HG02678 (cell line): ENCODE measurements at regions not wholly inside any gene's neighbourhood (a gene's known extent, or its start where the extent isn't known, plus 50 kb on each side); places are given as distances from the start of the nearest gene placed in this dataset.

Experiments
- ATAC-seq: cut with Tn5 transposase; IDR thresholded peaks from one replicate; pipeline ENCODE4 v1.9.1; 2021; ENCODE audit warnings: mild to moderate bottlenecking, moderate library complexity; ENCODE audit not compliant: unreplicated experiment

- no peak for ATAC-seq
These were observed 110.2 kb upstream of the HNRNPU start for GRCh38 chr1:244974550-244974949.

GRCh38 chr1:244974106-244974505 is 109.8 kb upstream of the HNRNPU start:
- no peak for ATAC-seq

DNA sequence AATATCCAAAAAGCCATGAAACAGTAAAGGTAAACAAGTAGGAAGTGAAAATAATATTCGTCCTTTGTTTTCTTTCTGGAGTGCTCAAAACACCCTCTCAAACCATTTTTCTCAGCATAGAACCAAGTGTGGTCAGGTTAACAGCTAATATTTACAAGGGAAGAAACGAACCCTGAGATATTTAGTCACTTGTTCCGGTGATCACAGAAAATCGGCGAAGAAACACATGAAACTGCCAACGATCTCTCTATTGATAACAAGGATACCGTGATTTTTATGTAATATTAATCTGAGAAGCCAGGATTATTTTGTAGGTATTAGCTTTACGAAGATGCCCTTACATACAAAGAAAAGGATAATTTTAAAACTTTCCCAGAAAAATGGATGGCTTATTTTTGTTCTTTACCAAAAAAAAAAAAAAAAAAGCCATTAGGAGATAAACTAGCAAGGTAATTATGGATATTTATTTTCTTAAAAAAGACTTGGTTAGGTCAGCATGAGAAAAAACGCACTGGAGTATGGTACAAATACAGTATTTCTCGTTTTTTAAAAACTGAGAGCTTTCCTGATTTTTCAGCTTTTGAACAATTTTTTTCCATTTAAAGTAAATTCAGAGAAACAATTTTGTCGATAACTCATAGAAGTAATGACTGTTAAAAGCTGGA is 107.3 kb upstream of the HNRNPU start:
- no peak for ATAC-seq

- peak; percentile 73 for ATAC-seq
These were observed 106.6 kb upstream of the HNRNPU start for GRCh38 chr1:244970744-244971551.

DNA sequence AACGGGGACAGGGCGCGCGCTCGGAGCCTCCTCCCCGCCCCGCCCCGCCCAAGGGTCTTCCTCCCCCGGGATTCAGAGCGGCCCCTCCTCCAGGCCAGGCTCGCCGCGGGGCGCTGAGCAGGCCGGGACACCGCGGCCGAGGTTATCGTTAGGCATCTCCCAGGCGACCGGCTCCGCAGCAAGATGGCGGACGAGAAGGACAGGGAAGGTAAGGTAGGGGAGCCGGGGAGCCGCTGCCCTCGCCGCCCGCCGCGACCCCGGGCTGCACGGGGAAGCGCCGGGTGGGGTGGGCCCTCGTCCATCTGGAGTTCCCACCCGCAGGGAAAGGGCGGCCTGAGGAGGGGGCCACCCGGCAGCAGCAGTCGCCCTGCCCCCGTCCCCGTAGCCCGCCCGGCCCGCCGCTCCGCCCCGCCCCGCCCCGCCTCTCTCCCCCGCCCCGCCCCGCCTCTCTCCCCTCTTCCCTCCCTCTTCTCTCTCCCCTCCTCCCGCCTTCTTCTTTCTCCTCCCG is 105.9 kb upstream of the HNRNPU start:
- ATAC-seq: peak; percentile 60

DNA sequence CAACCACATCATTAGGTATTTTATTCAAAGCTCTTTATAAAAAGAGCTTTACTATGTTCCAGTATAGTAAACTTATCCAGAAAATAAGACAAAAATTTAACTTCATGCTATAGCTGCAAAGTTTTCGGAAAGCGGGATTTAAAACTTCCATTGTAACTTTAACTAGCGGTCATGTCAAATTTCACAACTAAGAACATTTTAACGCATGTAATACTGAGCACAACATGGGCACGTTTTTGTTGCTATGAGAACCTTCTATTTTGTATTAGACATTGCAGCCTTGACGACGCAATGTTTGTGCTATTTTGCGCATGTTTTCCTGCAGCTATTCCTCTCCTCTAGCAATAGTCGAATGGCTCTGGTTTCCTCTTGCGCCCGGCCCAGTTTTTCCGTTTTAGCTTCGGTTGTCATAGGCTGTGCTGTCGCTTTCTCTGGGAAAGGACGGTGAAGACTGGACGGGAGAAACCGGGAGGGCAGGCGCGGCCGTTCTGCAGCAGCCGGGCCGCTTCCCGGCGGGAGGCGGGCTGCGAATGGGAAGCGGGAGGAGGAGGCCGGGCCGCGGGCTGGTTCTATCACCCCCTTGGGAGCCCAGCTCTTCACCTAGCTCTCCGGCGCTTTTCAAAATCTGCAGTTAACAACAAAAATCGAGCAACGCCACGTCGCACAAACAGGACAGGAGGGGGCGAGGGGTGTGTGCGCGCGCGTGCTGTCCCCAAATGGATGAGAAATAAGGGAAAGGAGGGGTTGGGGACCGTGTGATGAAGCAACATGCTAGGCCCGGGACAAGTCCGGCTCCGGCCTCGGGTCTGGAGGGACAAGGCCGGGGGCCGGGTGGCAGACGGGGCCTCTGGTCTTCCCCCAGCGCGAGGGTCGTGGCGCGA is 105.3 kb upstream of the HNRNPU start:
- peak; percentile 17 for ATAC-seq

DNA sequence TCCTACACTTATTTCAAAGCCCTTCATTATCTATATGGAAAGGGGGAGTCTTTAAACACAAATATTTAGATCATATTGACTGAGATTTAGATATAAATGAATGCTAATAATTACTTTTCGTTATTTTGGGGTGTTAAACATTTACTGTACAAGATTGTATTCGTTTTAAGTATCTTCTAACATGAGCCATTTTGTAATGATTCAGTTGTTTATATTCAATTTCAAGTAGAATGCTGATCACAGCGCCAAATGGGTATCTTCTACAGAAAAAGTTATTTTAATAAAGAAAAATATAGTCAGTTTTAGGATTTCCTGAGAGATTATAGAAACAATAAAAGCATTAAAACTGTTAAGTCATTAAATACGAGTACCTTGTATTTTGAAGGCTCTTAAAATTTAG is 104.5 kb upstream of the HNRNPU start:
- ATAC-seq: no peak

GRCh38 chr1:244968471-244968871 is 104.1 kb upstream of the HNRNPU start:
- no peak for ATAC-seq

- no peak for ATAC-seq
These were observed 102.8 kb upstream of the HNRNPU start for GRCh38 chr1:244967159-244967558.

DNA sequence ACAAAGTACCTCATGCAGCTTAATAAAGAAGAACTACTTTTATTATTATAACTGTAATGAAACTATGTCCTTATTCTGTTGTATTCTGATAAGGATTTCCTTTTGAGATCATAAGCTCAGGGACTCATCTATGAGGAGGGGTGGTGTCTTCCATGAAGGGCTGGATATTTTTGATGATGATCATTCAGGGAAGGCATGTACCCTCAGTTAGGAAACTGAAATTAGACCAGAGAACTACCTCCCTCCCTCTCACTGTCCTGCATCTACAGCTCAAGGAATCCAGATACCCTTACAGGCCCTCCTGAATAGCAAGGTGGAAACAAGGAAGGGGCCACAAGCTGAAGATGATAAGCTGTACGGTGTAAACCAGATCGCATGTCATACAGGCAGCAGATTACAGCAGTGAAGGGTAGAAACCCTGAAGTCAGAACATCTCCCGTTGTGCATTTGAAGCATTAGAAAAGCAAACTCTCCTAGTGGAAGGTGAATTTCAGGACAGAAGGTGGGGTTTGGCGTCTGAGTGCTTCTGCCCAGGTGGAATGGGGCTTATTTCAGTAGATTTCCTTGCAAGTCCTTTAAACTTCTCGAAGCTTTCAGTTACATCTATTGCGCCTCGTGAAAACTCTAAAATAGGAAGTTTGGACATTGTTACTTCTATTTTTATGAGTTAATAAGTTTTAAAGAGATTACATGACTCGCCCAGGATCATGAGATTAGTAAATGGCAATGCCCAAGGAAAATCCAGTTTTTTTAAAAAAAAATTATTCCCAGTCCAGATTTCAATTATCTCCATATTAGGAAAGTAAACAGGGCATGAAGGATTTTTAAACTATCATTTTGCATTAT is 101.1 kb upstream of the HNRNPU start:
- ATAC-seq: no peak

GRCh38 chr1:244964112-244964971 is 100.0 kb upstream of the HNRNPU start:
- no peak for ATAC-seq

- ATAC-seq: no peak
These were observed 99.0 kb upstream of the HNRNPU start for GRCh38 chr1:244963231-244963826.

DNA sequence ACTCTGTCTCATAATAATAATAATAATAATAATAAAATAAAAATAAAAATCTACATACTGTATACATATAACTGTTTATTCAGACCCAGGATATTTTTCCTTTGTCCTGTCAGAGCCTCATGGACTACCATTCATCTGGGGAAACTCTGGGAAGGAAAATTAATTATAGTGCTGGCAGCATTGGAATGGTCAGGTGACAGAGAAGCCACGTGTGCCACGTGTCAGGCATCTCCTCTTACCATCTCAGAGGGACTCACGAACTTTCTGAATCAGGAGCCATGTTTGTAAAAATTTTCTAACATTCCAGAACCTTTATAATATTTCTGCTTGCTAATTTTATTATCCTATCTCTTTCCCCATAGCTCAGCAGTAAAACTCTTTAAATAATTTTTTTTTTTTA is 97.8 kb upstream of the HNRNPU start:
- no peak for ATAC-seq

GRCh38 chr1:244960904-244961303 is 96.6 kb upstream of the HNRNPU start:
- no peak for ATAC-seq

GRCh38 chr1:244958593-244958992 is 94.2 kb upstream of the HNRNPU start:
- no peak for ATAC-seq

GRCh38 chr1:244957525-244957924 is 93.2 kb upstream of the HNRNPU start:
- ATAC-seq: no peak

GRCh38 chr1:244957122-244957521 is 92.8 kb upstream of the HNRNPU start:
- no peak for ATAC-seq

- ATAC-seq: no peak
These were observed 91.3 kb upstream of the HNRNPU start for GRCh38 chr1:244955661-244956060.

DNA sequence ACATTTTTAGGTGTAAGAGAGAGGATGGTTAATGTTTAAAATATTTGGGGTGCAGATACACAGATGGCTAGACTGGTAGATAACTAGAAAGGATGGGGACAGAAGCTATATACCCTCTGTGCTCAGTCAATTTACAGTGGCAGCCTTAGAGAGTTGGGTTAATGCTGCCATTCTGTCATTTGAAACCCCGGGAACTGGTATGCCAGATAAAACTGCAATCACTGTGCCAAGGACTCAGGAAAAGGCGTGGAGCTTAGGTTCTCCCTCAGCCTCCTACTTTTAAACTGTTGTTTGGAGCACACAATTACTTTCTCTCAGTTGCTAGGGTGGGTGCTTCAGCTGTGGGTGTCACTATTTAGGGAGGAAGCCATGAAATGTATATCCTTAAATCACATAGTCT is 90.0 kb upstream of the HNRNPU start:
- no peak for ATAC-seq
